MM.1S (cell line): ENCODE measurements at regions not wholly inside any gene's neighbourhood (a gene's known extent, or its start where the extent isn't known, plus 50 kb on each side); places are given as distances from the start of the nearest gene placed in this dataset.

Experiments
- CTCF ChIP-seq: fragments of 300-600 bp; sonication (generic); IDR thresholded peaks from 2 replicates; pipeline ENCODE4 v1.5.1; 2016; ENCODE audit warnings: antibody characterized with exemption, low read length, mixed read lengths
- EZH2 ChIP-seq: fragments of 300-600 bp; sonication (generic); optimal IDR thresholded peaks from 2 replicates; pipeline ENCODE3; 2017; ENCODE audit warnings: low read depth, mild to moderate bottlenecking, antibody characterized with exemption, low read length, mixed read lengths
- EZH2phosphoT487 ChIP-seq: fragments of 300-600 bp; sonication (generic); IDR thresholded peaks from 2 replicates; pipeline ENCODE4 v1.6.1; 2018; ENCODE audit warnings: antibody characterized with exemption, low read length

DNA sequence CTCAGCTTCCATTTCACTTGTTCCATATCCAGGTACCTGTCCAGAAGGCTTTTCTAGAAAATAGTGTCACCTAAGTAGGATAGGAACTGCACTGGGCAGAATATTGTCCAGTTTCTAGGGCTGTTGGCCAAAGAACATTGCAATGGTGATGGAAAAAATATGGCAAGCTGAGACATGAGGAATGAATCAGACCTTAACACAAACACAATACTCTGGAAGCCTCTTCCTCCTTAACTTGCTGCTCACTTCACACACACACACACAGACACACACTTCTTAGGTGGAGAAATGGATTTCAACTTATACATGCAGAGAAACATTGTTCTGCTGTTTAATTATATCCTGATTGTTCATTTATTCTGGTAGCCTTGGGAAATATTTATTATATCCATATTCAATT, 203.0 kb upstream of the RGS17 start:
- no peak for TF ChIP-seq CTCF
- no peak for TF ChIP-seq EZH2phosphoT487
- TF ChIP-seq EZH2: no peak
